Breast epithelium (tissue), 4 donors: ENCODE measurements at regions not wholly inside any gene's neighbourhood (a gene's known extent, or its start where the extent isn't known, plus 50 kb on each side); places are given as distances from the start of the nearest gene placed in this dataset.

ENCODE experiments used
- DNase-seq, 2 donors: peaks; one replicate each; pipeline ENCODE4 v3.0.0-alpha.2; 2019; ENCODE audit warnings: low spot score in 2 of 2
- H3K27ac ChIP-seq, 2 donors: fragments of 200-600 bp; sonication (generic) in 1 of 2; one replicate each; pipeline ENCODE4 v1.5.1; 2016 to 2019; ENCODE audit warnings: mild to moderate bottlenecking in 1 of 2
- H3K27me3 ChIP-seq, 2 donors: fragments of 200-600 bp; sonication (generic) in 1 of 2; one replicate each; pipeline versions ENCODE4 v1.5.1 to v1.6.0; 2017 to 2019; ENCODE audit warnings: control low read depth in 1 of 2, mild to moderate bottlenecking in 1 of 2
- H3K36me3 ChIP-seq: fragments of 200-600 bp; one replicate; pipeline ENCODE4 v1.5.1; 2019
- H3K4me1 ChIP-seq, 2 donors: fragments of 200-600 bp; sonication (generic); one replicate each; pipeline ENCODE4 v1.5.1; 2016 to 2019; ENCODE audit warnings: control low read depth in 1 of 2
- H3K4me3 ChIP-seq, 3 donors: fragments of 200-600 bp; sonication (generic); 1 replicate in 2 of 3; 2 replicates in 1 of 3; pipeline ENCODE4 v1.5.1; 2016 to 2019; ENCODE audit warnings: mild to moderate bottlenecking in 3 of 3, moderate library complexity in 2 of 3
- H3K9me3 ChIP-seq, 2 donors: fragments of 200-600 bp; sonication (generic) in 1 of 2; one replicate each; pipeline ENCODE4 v1.5.1; 2016 to 2019; ENCODE audit warnings: control low read depth in 1 of 2
- CTCF ChIP-seq, 3 donors: fragments of 450-650 bp; IDR thresholded peaks; one replicate each; pipeline ENCODE4 v1.5.1; 2016 to 2017; ENCODE audit warnings: antibody characterized with exemption in 3 of 3, mild to moderate bottlenecking in 3 of 3, moderate library complexity in 3 of 3
- POLR2A ChIP-seq: fragments of 450-650 bp; IDR thresholded peaks from one replicate; pipeline ENCODE4 v1.6.1; 2016; ENCODE audit warnings: antibody characterized with exemption, mild to moderate bottlenecking, moderate library complexity
- POLR2AphosphoS5 ChIP-seq, 3 donors: sonication (generic); formaldehyde crosslinking; IDR thresholded peaks; one replicate each; pipeline ENCODE4 v1.6.1; 2017; ENCODE audit warnings: antibody characterized with exemption in 3 of 3
- intact Hi-C: fragments of 100-400 bp; cut with DNase I; formaldehyde crosslinking; loops from one replicate; pipeline ENCODE4 v1.15.1; 2023; ENCODE audit warnings: low total_unique reads

GRCh38 chr14:83017296-83017695 lies 1483.6 kb upstream of the SEL1L start:
- H3K9me3 ChIP-seq, result no peaks in the 10 kb centered on the region
- no peak overlapping the region for H3K4me3 ChIP-seq
- no peaks in the 10 kb centered on the region for H3K27me3 ChIP-seq
- DNase-seq, result no peak
- no peak for TF ChIP-seq POLR2AphosphoS5 (IDR thresholded peaks at IDR 0.05)
- no peak for TF ChIP-seq POLR2A
- TF ChIP-seq CTCF (IDR thresholded peaks at IDR 0.05), result no peak
- no peak overlapping the region for H3K27ac ChIP-seq
- no peaks in the 10 kb centered on the region for H3K4me1 ChIP-seq
- no peaks in the 10 kb centered on the region for H3K36me3 ChIP-seq
- intact Hi-C loops, result no loop called here

GRCh38 chr14:83019744-83020414 lies 1486.2 kb upstream of the SEL1L start:
- intact Hi-C loops, result no loop called here
- TF ChIP-seq CTCF (IDR thresholded peaks at IDR 0.05) (no peak), POLR2AphosphoS5 (IDR thresholded peaks at IDR 0.05) (no peak), POLR2A (no peak)
- H3K4me1 ChIP-seq, result no peaks in the 10 kb centered on the region
- H3K4me3 ChIP-seq, result no peak overlapping the region
- H3K9me3 ChIP-seq, result no peaks in the 10 kb centered on the region
- H3K27me3 ChIP-seq, result no peaks in the 10 kb centered on the region
- H3K27ac ChIP-seq, result no peak overlapping the region
- DNase-seq, result no peak
- no peaks in the 10 kb centered on the region for H3K36me3 ChIP-seq

GRCh38 chr14:83021323-83021722 lies 1487.7 kb upstream of the SEL1L start:
- H3K4me3 ChIP-seq, result no peak overlapping the region

GRCh38 chr14:83023369-83023768 lies 1489.7 kb upstream of the SEL1L start:
- Histone ChIP-seq H3K4me3 (no peak overlapping the region), H3K27me3 (no peaks in the 10 kb centered on the region), H3K9me3 (no peaks in the 10 kb centered on the region), H3K36me3 (no peaks in the 10 kb centered on the region), H3K27ac (no peak overlapping the region), H3K4me1 (no peaks in the 10 kb centered on the region)
- TF ChIP-seq POLR2A (no peak), POLR2AphosphoS5 (IDR thresholded peaks at IDR 0.05) (no peak), CTCF (IDR thresholded peaks at IDR 0.05) (no peak)
- intact Hi-C loops, result no loop called here
- no peak for DNase-seq

More at GRCh38 chr14:83021323-83021722, 1487.7 kb upstream of the SEL1L start:
- no peak for DNase-seq
- Histone ChIP-seq H3K4me1 (no peaks in the 10 kb centered on the region), H3K27ac (no peak overlapping the region), H3K36me3 (no peaks in the 10 kb centered on the region), H3K27me3 (no peaks in the 10 kb centered on the region), H3K9me3 (no peaks in the 10 kb centered on the region)
- TF ChIP-seq POLR2AphosphoS5 (IDR thresholded peaks at IDR 0.05) (no peak), CTCF (IDR thresholded peaks at IDR 0.05) (no peak), POLR2A (no peak)
- intact Hi-C loops, result no loop called here

GRCh38 chr14:83041224-83041623 lies 1507.6 kb upstream of the SEL1L start:
- H3K27me3 ChIP-seq, result no peaks in the 10 kb centered on the region
- no peak for TF ChIP-seq POLR2AphosphoS5 (IDR thresholded peaks at IDR 0.05)
- no peak for TF ChIP-seq POLR2A
- no peak for TF ChIP-seq CTCF (IDR thresholded peaks at IDR 0.05)
- no peak for DNase-seq
- no peak overlapping the region for H3K27ac ChIP-seq
- no peaks in the 10 kb centered on the region for H3K4me1 ChIP-seq
- intact Hi-C loops, result no loop called here
- H3K4me3 ChIP-seq, result no peak overlapping the region
- no peaks in the 10 kb centered on the region for H3K36me3 ChIP-seq
- no peaks in the 10 kb centered on the region for H3K9me3 ChIP-seq
